ENCODE measurements at regions not wholly inside any gene's neighbourhood (a gene's known extent, or its start where the extent isn't known, plus 50 kb on each side); places are given as distances from the start of the nearest gene placed in this dataset.

DNA sequence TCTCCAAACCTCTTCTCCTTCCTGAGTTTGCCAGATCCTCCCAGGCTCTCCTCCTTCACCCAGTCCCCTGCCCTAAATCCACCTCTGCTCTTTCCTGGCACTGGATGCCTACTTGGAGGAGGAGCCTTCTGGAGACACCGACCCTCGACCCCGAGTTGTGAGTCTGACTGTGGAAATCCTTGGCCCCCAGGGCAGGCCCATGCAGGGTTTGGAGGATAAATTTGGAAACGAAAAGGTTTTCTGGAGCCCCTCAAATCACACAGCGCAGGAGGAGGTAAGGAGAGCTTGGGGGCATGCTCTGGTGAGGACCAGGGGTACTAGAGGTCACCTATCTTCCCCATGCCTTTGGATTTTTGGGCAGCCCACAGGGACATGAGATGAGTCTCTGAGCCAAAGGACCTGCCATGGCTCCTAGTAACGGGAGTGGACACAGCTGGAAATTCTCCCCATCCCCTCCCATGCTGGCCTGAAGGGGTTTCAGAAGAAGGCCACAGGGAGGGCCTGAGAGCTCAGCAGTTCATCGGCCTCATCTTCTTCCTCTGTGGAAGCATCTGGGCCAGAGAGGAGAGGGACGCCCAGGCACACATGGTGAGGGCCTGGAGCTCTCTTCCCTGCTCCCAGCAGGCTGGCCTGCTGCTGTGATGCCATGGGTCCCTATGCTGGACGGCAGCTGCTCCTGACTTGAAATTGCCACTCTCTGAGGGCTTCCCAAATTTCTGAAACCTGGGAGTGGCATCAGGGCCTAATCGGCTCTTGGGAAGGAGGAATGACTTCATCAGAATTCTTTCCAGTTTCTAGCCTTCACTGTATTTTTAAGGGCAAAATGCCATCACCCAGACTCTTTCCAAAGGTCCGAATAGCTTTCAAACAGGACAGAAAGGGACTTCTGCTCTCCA lies 68.6 kb upstream of the ITGA11 start:
- no peak for DNase-seq

DNA sequence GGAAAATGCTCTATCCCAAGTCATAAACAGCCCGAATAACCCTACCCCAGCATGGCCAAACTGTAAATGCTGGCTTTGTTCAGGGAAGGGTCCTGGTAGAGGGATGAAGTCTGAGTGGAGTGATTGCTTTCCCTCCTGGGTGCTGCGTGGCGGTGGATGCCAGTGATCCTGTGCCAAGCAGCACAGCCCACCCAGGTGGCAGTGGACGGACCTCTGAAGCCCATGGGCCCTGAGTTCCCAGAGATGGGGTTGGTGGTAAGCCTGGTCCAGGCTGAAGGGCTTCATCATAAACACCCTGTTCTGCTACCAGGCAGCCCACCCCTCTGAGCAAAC lies 69.3 kb upstream of the ITGA11 start:
- DNase-seq = no peak

DNA sequence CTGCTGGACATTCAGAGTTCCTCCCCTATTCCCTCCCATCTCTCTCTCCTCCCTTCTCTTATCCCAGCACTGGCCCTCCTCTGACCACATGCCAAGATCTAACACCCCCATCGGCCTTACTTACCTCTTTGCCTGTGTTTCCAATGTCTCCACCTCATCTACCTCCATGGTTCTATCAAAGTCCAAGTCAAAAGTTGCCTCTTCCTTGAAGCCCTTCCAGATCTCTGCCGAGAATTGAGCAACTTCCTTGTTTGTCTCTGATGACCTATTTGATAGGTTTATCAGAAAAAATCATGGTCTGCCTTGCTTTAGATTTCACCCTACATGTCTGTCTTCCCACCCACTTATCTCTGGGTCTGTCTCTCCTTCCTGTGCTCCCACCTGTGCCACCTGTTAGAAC lies 69.7 kb upstream of the ITGA11 start:
- DNase-seq = no peak

DNA sequence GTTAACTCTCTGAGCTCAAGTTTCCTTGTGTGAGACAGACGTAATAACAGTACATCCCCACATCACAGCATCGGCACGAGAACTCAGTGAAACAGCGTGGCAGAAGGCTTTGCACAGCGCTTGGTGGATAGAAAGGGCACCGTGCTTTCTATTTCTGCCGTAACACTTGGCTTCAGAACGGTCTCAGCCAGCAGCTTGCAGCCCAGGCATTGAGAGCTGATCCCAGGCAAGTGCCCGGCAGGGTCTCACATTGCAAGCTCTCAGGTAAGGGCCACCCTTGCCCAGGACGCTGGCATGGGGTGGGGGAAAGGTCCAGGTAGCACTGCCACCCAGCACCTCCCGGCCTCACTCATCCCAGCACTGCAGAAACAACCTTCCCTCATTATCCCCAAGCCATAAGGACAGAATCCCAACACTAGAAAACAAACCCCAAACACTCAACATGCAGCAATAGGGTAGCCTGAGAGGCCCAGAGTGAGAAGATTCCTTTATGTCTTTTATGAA lies 70.5 kb upstream of the ITGA11 start:
- DNase-seq = no peak

DNA sequence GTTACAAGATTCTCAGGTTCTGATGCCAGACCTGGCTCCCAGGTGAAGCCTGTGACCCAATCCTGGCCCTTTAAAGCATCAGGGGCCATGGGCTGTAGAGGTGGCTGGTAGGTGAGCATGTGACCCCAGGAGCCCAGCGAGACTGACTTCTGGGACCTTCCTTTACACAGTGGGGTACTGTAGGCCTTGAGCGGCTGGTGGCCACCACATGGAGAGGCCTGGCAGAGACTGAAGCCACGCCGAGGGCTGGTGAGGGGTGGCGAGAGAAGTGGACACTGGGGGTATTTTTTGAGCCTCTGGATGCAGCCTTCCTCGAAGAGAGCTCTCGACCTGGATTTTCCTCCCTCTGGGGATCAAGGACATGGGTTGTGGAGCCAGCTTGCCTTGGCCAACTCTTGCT lies 71.2 kb upstream of the ITGA11 start:
- no peak for DNase-seq

DNA sequence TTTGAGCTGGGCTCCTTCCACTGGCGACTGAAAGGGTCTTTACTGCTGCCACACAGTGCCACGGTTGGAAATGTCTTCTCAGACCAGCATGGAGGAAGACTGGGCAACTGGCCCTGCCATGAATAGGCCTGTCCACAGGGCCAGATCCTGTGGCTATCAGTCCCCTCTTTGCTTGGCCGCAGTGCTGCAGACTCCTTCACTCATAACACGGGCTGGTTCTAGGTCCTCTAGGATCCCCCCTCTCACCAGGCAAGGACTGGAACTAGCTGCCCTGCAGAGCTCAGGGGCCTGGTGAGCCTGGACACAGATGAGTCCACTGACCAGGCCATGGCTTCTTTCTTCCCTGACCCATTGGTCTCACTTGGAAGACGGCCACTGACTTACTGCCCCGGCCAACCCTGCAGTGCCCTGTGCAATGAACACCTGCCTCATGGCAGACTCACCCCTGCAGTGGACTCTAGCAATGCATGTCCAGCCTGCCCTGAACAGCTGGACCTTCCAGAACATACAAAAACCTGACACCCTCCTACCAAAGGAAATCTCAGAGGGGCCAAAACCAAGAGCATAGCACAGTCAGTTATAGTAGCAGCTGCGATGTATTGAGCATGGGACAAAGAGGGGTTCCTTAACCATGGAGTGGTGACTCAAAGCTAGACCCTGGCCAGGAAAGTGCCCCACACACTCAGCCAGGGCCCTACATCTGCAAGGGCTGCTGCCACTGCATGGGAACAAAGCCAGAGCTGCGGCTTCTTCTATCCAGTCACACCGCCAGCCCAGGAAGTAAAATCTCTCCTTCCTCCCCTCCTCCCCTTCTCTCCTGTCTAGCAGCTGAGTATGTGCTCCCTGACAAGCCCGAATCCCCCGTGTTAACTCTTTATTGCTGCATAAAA lies 72.1 kb upstream of the ITGA11 start:
- DNase-seq = no peak

DNA sequence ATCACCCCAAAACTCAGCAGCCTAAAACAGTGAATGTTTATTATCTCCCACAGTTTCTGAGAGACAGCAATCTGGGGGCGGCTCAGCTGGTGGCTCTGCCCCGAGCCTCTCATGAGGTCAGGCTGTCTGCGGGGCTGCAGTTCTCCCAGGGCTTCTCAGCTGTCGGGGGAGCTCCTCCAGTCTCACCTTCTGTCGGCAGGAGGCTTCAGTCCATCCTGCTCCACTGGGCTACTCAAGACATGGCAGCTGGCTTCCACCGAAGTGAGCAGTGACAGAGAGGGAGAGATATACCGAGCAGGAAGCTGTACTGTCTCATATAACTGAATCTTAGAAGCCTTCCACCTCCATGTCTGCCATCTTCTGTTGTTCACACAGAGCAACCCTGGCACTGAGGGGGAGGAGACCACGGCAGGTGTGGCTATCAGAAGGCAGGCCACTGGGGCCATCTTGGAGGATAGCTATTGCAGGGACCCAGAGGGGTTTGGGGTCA lies 72.8 kb upstream of the ITGA11 start:
- DNase-seq = no peak

DNA sequence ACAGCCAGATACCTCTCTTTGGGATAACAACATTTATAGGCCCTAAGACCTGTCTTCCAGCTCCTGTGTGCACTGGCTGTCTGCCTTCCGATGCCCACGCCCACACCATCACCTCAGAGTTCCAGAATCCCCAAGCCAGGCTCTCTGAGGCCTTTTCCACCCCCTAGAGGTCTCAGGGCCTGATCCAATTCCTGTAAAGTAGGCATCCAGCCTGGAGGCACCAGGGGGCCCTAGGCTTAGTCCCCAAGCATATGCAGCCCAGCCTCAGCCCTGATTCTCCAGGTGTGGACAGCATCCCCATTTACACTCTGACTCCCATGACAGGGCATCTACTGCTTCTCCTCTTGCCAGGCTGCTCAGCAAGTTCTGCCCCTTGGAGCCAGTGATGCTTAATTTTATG lies 72.7 kb upstream of the CORO2B start:
- no peak for DNase-seq

DNA sequence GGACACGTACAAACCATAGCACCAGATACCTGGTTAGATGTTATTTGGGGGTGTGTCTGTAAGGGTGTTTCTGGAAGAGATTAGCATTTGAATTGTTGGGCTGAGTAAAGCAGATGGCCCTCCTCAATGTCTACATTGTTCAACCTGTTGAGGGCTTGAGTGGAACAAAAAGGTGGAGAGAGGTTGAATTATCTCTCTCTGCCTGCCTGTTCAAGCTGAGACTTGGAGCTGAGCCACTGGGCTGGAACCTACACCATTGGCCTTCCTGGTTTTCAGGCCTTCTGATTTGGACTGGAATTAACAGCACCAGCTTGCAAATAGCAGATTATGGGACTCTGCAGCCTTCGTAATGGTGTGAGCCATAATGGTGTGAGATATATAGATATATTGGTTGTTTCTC lies 71.3 kb upstream of the CORO2B start:
- DNase-seq = no peak

DNA sequence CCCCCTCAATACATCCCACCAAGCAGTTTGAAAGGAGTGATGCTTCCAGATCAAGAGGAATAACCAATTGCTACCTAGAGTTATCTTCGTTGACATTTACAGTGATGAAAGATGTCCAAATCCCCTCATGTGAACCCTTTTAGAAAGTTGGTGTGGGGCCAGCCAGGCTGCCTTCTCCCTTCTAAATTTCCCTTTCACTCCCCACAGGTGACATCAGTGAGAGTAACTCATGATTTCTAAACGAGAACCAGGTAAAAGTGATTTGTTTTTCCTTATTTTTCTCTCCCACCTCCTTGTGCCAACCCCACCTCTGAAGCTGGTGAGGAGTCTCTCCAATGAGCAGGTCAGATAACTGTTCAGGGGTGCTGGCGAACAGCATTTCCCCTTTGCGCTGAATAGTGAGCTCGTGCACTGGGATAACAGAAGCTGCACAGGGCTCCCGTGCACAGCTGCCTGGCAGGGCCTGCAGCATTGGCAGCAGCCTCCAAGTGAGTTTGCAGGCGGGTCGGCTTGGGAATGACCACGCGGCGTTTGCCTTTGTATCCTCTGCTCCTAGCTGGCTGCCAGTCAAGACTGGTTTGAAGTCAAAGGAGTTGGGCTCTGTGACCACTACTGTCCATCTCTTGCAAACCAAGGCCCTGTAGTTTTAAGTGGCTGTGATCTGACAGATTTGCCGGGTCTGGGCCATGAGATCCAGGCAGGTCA lies 70.2 kb upstream of the CORO2B start:
- peak in 10 of 51 donors; percentile 7 to 53 (median 19) for DNase-seq

DNA sequence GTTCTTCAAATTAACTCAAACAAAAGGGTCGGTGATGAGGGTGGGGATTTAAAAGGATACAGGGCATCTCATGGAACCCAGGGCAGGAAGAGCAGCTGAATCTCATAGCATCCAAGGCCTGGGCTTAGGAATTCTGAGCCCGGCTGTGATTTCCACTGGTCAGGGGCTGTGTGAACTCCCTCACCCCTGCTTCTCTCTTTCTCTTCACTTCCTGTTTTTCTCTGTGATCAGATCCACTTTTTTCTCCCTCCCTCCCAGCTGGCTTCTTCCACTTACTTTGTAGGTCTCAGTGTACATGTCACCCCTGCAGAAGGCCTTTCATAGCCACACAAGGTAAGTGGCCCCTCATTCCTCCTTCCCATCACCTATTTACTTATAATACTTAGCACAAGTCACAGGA lies 68.2 kb upstream of the CORO2B start:
- DNase-seq = no peak

DNA sequence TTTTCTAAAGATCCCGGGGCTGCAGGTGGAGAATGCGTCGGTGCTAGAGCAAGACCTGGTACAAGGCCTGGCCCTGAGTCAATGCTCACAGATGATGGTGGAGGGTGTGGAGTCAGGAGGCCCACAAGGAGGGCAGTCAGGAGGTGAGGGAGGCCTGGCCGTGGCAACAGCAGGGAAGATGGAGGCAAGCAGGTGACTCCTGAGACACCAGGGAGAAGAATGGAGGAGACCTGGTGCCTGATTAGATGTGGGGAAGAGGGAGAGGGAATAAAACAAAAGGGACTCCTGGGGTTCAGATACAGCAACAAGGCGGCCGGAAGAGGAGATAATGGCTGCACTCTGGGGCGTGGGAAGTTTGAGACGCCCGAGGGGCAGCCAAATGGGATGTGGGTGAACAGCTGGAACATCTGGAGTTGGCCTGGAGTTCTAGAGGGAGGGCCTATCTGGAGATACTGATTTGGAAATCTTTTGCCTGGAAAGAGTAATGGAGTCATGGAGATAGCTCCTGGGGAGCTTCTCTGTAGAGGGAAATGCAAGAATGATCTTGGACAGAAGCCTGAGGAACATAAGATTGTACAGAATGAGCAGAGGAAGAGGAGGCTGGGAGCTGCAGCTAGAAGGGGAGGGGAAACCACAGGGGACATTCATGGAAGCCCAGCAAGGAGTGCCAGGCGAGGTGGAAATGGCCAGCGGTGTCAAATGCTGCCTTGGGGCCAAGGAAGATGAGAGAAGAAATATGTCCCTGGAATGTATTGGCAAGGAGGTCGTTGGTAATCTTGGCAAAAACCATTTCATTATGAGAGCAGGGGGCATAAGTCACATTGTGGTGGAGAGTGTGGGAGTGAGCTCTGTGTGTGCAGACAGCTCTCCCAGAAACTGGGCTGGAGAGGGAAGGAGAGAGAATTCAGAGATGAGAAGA lies 67.5 kb upstream of the CORO2B start:
- no peak for DNase-seq

DNA sequence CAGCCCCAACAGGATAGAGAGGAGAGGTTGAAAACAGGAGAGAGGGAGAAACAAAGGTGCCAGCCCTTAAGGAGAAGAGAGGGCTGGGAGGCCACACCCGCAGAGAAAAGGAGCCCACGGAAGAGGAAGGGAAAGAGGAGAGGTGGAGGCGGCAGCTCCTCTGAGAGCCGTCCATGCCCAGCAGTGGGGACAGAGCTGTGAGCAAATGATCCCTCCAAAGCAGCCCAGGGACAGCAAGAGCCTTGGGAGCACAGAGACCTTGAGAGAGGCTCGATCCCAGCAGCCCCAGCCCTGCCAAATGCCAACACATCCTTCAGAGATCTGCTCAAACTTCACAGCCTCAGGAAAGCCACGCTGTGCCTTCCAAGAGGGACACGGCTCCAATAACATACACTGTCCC lies 66.7 kb upstream of the CORO2B start:
- no peak for DNase-seq

DNA sequence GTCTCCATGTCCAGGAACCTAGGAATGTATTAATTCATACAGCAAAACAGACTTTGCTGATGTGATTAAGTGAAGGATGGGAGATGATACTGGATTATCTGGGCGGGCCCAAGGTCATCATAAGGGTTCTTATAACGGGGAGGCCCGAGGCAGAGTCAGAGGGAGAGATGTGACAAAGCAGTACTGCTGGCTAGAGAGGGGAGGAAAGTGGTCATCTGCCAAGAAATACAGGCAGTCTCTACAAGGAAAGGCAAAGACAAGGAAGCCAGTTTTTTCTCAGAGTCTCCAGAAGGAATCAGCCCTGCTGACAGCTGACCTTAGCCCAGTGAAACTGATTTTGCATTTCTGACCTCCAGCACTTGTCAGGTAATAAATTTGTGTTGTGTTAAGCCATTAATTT lies 66.2 kb upstream of the CORO2B start:
- DNase-seq = no peak

DNA sequence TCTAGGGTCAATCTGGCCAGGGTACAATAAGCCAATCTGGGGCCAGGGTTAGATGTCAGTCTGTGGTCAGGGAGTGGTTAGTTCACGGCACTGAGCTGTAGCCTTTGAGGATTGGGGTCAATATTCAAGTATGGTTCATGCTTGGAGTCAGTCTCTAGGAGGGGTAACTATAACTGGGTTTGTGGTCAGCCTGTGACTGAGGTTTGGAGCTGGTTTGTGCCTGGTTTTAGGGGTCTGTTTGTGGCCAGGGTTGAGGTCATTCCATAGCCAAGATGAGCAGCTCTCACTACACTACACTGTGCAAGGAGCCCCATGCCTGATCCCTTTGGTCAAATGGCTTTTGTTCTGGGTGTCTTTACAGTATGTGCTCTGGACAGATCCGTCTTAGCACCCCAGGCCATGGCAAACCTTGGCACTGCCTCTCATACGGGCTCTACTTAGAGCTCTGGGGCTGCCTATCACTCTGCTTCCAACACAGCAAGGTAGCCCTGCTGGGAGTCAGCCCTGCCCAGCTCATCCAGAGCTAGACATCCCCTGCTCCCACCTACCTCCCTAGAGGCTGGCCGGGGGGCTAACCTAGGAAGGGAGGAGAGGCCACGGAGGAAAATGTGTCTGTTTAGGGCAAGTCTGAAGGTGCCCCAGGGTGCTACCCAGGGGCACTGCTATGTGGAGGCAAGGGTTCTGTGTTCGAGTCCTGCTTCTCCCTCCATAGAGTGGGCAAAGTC lies 63.3 kb upstream of the CORO2B start:
- no peak for DNase-seq

DNA sequence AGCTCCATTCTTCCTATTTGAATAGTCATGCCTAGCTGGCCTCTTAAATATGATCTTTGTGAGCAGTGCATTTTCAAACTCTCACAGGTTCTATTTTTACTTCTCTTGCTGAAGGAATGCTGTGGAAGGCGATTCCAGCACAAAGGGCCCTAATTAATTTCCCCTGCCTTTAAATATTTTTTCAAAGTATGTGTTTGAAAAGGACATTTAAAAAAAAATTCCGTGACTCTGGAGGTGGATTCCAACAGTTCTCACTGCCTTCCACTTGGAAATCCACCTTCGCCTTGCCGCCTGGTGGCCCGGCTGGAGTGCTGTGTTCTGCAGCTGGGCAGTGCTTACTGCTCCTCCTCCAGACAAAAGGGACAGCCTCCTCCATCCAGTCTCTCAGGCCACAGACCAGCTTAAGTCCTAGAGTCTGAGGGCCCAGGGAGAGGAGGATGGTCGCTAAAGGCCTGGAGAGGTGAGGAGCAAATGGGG lies 61.5 kb upstream of the CORO2B start:
- DNase-seq = peak in 1 of 51 donors; percentile 6

DNA sequence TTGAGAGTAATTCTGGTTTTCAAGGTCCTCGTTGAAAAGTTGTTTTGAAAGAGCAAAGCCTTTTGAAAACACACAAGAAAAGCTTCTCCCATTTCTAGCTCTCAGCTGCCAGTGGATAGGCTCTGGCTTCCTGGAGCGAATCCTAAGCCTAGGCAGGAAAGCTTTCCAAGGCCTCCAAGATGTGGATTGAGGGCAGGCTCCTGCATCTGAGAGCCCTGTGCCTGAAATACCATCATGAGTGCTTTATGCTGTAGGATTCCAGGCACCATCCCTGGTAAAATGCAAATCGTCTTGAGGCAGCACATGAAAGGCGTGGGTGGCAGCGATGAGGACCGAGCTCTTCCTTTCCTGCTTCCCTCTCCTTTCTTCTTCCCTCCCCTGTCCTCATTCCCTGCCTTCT lies 60.7 kb upstream of the CORO2B start:
- DNase-seq = peak in 3 of 51 donors; percentile 6 to 11 (median 9)

DNA sequence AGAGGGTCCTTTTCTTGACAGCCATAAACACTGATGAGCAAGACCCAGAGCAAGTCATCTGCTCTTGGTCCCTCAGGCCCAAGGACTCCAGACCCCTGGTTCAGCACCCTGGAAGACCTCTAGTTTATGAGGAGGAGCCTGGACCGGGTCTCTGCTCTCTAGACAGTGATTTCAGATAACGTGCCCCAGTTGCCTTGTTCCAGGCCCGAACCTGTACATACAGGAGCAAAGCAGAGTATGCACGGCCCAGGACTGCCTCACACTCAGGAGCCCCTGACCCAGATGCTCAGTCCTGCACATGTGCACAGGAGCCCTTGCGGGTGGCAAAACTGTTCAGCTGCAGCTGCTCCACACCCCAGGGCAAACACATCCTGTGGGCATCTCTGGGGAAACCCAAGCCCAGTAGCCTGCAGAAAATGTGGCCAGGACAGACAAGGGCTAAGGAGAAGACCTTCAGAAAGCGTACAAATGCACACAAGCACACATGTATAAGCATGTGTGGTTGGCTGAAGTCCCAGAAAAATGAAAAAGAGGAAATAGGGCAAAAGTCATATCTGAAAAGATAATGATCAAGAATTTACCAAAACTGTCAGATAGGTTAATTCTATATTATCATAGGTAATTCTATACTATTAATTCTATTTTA lies 59.9 kb upstream of the CORO2B start:
- DNase-seq = no peak

All from hypothalamus (tissue), 51 donors.